ENCODE measurements at regions not wholly inside any gene's neighbourhood (a gene's known extent, or its start where the extent isn't known, plus 50 kb on each side); places are given as distances from the start of the nearest gene placed in this dataset.

DNA sequence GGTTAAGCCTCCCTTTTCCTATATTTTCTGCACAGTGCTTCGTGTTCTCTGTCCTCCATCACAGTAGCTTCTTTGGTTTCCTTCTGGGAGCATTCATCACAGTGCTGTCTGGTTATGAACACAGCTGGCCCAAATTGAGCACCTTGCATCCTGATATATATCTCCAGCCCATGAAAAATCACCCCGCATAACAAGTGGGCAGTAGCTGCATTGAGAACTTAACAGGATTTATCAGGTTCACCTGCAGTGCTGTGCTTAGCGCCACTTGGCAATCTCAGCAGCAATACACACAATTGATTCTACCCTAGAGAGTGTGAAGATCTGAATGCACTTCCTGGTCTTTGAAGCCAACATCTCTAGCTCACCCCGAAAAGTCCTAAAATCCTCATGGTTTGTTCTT, 408.0 kb downstream of the RNF144A start:
- H3K27ac ChIP-seq (ENCODE audit: low read depth in 1 of 2, low read length in 2 of 2) = no peak overlapping the region
- H3K9me3 ChIP-seq (ENCODE audit: control insufficient read depth in 4 of 4, low read length in 3 of 4) = no peaks in the 10 kb centered on the region
- TF ChIP-seq, protein P1, sequence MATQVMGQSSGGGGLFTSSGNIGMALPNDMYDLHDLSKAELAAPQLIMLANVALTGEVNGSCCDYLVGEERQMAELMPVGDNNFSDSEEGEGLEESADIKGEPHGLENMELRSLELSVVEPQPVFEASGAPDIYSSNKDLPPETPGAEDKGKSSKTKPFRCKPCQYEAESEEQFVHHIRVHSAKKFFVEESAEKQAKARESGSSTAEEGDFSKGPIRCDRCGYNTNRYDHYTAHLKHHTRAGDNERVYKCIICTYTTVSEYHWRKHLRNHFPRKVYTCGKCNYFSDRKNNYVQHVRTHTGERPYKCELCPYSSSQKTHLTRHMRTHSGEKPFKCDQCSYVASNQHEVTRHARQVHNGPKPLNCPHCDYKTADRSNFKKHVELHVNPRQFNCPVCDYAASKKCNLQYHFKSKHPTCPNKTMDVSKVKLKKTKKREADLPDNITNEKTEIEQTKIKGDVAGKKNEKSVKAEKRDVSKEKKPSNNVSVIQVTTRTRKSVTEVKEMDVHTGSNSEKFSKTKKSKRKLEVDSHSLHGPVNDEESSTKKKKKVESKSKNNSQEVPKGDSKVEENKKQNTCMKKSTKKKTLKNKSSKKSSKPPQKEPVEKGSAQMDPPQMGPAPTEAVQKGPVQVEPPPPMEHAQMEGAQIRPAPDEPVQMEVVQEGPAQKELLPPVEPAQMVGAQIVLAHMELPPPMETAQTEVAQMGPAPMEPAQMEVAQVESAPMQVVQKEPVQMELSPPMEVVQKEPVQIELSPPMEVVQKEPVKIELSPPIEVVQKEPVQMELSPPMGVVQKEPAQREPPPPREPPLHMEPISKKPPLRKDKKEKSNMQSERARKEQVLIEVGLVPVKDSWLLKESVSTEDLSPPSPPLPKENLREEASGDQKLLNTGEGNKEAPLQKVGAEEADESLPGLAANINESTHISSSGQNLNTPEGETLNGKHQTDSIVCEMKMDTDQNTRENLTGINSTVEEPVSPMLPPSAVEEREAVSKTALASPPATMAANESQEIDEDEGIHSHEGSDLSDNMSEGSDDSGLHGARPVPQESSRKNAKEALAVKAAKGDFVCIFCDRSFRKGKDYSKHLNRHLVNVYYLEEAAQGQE (IDR thresholded peaks at IDR 0.05) = no peak
- no peak for TF ChIP-seq RAD21 (IDR thresholded peaks at IDR 0.05)
- TF ChIP-seq YY1 (IDR thresholded peaks at IDR 0.05) = no peak
- TF ChIP-seq ZBTB33 (IDR thresholded peaks at IDR 0.05) = no peak
- no peak for TF ChIP-seq FOXA1 (IDR thresholded peaks at IDR 0.05)
- TF ChIP-seq CTCF (IDR thresholded peaks at IDR 0.05; ENCODE audit: low read depth, low read length, missing input control) = no peak
- TF ChIP-seq, protein P2, sequence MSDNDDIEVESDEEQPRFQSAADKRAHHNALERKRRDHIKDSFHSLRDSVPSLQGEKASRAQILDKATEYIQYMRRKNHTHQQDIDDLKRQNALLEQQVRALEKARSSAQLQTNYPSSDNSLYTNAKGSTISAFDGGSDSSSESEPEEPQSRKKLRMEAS (IDR thresholded peaks at IDR 0.05) = no peak
- TF ChIP-seq EGR1 (IDR thresholded peaks at IDR 0.05; ENCODE audit: low read depth in 2 of 2) = no peak
- no peak for TF ChIP-seq GABPA (IDR thresholded peaks at IDR 0.05 in 1 of 2, conservative IDR thresholded peaks at IDR 0.05 in 1 of 2)
- TF ChIP-seq FOXA2 (IDR thresholded peaks at IDR 0.05) = no peak
- no peak for TF ChIP-seq NR2F2 (IDR thresholded peaks at IDR 0.05)
- no peak overlapping the region for H3K4me3 ChIP-seq (ENCODE audit: low read depth in 1 of 3, low read length in 3 of 3)
- H3K27me3 ChIP-seq (ENCODE audit: control insufficient read depth in 4 of 4, insufficient read depth in 4 of 4, low read length in 3 of 4) = no peaks in the 10 kb centered on the region
- H3K36me3 ChIP-seq (ENCODE audit: control insufficient read depth in 4 of 4, insufficient read depth in 3 of 4, low read depth in 1 of 4, low read length in 3 of 4) = no peaks in the 10 kb centered on the region
- H3K4me1 ChIP-seq (ENCODE audit: control insufficient read depth in 4 of 4, insufficient read depth in 4 of 4, low read length in 3 of 4) = no peaks in the 10 kb centered on the region
- no peak overlapping the region for H3K9ac ChIP-seq (ENCODE audit: low read depth in 1 of 2, low read length in 2 of 2)
- WGBS = 85% methylated on average over 4 of the region's 4 CpGs
- DNase-seq (ENCODE audit: low spot score) = no peak

DNA sequence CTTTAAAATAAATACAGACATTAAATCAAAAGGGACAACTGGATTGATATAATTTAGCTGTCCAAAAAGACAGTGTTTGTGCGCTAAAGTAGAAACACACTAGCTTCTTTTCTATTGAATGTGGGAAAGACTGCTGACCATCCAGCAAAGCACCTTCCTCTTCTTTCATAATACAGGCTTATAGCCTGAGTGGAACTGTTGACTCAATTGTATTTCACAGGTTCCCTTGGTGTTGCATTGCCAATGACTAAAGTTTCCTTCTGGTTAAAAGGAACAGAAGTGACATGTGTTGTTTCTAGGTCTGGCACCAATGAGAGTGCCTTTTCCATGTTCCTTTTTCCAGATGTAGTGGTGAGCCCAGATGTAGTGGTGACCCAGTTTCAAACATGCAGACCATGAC, 412.3 kb downstream of the RNF144A start:
- H3K4me3 ChIP-seq (ENCODE audit: low read depth in 1 of 3, low read length in 3 of 3) = no peak overlapping the region
- H3K27ac ChIP-seq (ENCODE audit: low read depth in 1 of 2, low read length in 2 of 2) = no peak overlapping the region
- no peaks in the 10 kb centered on the region for H3K36me3 ChIP-seq (ENCODE audit: control insufficient read depth in 4 of 4, insufficient read depth in 3 of 4, low read depth in 1 of 4, low read length in 3 of 4)
- H3K27me3 ChIP-seq (ENCODE audit: control insufficient read depth in 4 of 4, insufficient read depth in 4 of 4, low read length in 3 of 4) = no peaks in the 10 kb centered on the region
- H3K4me1 ChIP-seq (ENCODE audit: control insufficient read depth in 4 of 4, insufficient read depth in 4 of 4, low read length in 3 of 4) = no peaks in the 10 kb centered on the region
- DNase-seq (ENCODE audit: low spot score) = no peak
- no peaks in the 10 kb centered on the region for H3K9me3 ChIP-seq (ENCODE audit: control insufficient read depth in 4 of 4, low read length in 3 of 4)
- no peak overlapping the region for H3K9ac ChIP-seq (ENCODE audit: low read depth in 1 of 2, low read length in 2 of 2)
- WGBS = 100% methylated on average over 1 of the region's 1 CpG
- no peak for TF ChIP-seq SP1 (IDR thresholded peaks at IDR 0.05)
- no peak for TF ChIP-seq RAD21 (IDR thresholded peaks at IDR 0.05)
- no peak for TF ChIP-seq HNF4G (IDR thresholded peaks at IDR 0.05)
- TF ChIP-seq EGR1 (IDR thresholded peaks at IDR 0.05; ENCODE audit: low read depth in 2 of 2) = no peak
- no peak for TF ChIP-seq FOXA1 (IDR thresholded peaks at IDR 0.05)
- TF ChIP-seq, protein P2 (IDR thresholded peaks at IDR 0.05) = no peak
